Fibroblast of lung (primary cell): ENCODE measurements at regions not wholly inside any gene's neighbourhood (a gene's known extent, or its start where the extent isn't known, plus 50 kb on each side); places are given as distances from the start of the nearest gene placed in this dataset.

Experiments used
- CTCF ChIP-seq, 2 donors: IDR thresholded peaks in 1 of 2; conservative IDR thresholded peaks in 1 of 2; 1 replicate in 1 of 2; 2 replicates in 1 of 2; pipeline ENCODE4 v1.5.1; 2011 to 2012; ENCODE audit warnings: low read length in 2 of 2, control low read depth in 1 of 2, inconsistent platforms in 1 of 2, low read depth in 1 of 2, mild to moderate bottlenecking in 1 of 2
- EZH2 ChIP-seq: IDR thresholded peaks from 2 replicates; pipeline ENCODE4 v1.5.1; 2012; ENCODE audit warnings: low read length, control low read depth, mild to moderate bottlenecking; ENCODE audit errors: missing control alignments

- TF ChIP-seq CTCF (conservative IDR thresholded peaks at IDR 0.05 in 1 of 2, IDR thresholded peaks at IDR 0.05 in 1 of 2; ENCODE audit: low read depth in 1 of 2, low read length in 2 of 2) = no peak
- TF ChIP-seq EZH2 = no peak
These were observed 102.3 kb upstream of the FGGY start for GRCh38 chr1:59194621-59195020.
